NCI-H446 treated with DMSO at 0.1 percent for 48 hours (cell line): ENCODE measurements at regions not wholly inside any gene's neighbourhood (a gene's known extent, or its start where the extent isn't known, plus 50 kb on each side); places are given as distances from the start of the nearest gene placed in this dataset.

Experiments
- DNase-seq: peaks from one replicate; lab custom pipeline; 2025; lab: John Stamatoyannopoulos, UW

DNA sequence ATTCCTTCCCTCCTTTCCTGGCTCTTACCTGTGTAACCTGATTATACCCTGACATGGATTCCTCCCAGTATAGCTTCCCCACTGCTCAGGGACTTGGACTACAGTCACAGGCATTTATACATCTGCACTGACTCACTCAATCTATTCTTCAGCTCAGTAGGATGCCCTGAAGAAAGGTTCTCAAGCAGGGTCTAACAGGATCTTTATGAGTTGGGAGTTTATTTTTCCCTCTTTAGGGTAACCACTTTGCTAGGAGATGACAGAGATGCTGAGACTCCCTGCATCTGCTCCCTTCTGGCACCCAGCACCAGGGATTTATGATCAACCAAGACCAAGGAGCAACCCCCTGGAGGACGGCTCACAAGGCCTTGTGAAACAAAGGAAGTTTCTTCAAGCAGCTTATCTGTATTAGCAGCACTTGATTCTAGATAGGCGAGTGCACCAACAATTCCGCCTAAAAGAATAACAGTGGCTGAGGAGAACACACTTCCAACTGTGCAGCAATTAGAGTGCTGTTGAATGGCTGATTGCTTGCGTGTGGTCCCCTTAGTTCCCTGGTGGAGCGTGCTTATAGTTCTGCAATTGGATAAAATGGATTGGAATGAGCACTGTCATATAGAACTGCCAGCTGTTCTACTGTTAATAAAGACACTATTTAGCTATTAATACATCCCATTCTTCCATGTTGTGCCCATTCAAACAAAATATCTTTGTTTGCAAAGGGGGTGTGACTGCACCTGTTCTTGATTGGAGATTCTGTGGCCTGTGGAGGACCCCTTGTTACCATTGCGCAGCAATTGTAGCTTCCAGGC lies 482.6 kb downstream of the ZNF608 start:
- DNase-seq, result no peak

- no peak for DNase-seq
Measured at GRCh38 chr5:124262991-124263571, 483.4 kb downstream of the ZNF608 start.

- DNase-seq, result peak; percentile 74
Measured at GRCh38 chr5:124262470-124262869, 484.0 kb downstream of the ZNF608 start.

- no peak for DNase-seq
Measured at GRCh38 chr5:124261848-124262247, 484.6 kb downstream of the ZNF608 start.

- peak; percentile 20 for DNase-seq
Measured at GRCh38 chr5:124260921-124261515, 485.4 kb downstream of the ZNF608 start.

DNA sequence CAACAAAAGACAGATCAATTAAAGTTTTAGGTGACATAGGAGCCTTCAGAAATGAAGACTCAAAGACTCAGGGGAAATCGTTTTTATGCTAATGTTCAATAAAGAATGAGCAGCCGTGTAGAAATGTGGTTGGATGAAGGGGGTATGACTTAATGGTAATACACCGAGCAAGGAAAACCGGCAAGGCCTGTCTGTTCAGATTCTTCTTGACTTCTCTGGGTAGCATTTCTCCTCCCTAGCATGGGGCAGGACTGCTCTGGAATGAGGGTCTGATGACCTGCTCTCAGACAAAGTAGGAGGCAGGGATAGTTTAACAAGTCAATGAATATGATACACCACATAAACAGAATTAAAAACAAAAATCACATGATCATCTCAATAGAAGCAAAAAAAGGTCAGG lies 487.4 kb downstream of the ZNF608 start:
- no peak for DNase-seq

DNA sequence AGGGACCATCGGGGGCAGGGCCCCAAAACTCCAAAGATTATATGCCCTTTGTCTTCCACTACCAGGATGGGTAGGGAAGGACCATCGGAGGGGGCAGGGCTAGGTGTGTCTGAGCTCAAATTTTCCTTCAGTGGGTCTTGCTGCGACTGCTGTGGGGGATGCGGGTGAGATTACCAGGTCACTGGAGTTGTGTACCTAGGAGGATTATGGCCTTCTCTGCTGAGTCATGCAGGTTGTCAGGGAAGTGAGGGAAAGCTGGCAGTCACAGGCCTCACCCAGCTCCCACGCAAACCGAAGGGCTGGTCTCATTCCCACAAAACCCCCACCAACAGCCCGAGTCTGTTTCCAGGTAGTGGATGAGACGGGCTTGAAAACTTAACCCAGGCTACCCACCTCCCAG lies 489.4 kb downstream of the ZNF608 start:
- no peak for DNase-seq

GRCh38 chr5:124253203-124253810 lies 493.1 kb downstream of the ZNF608 start:
- DNase-seq, result peak; percentile 80

DNA sequence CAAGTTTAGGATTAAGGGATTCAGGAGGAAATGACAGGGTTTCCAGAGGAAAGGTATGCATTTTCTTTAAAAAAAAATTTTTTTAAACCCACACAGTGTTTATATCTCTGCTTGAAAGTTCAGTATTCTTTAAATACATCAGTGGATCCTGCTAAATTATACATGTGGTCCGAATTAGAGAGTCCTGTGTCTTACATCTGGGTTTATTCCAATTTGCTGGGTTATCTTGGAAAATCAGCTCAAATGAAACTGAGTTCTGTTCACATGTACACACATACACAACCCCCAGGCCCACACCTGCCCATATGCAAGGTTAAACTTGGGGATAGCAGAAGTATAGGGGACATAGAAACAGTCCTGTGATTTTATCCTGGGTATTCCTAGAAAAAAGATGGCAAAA lies 493.7 kb downstream of the ZNF608 start:
- DNase-seq, result no peak

DNA sequence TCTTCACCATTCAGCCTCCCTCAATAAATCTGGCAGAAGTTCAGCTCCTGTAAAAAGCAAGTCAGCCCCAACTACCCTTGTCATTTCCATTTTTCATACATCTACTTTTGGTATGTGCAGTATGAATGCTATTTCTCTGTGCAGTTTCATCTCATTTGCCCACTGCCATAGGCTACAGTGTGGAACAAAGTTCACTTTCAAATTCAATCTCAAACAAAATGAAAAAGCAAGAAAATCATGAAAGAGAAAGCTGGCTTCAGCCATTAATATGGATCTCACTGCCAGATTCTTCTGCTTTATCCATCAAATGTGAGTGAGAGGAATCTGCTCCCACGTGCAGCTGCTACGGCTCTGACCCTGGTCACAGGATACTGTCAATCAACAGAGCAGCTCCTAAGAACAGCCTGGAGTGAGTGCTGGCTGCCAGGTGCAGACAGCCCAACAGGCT lies 494.2 kb downstream of the ZNF608 start:
- no peak for DNase-seq

GRCh38 chr5:124245276-124245675 lies 501.2 kb downstream of the ZNF608 start:
- no peak for DNase-seq

DNA sequence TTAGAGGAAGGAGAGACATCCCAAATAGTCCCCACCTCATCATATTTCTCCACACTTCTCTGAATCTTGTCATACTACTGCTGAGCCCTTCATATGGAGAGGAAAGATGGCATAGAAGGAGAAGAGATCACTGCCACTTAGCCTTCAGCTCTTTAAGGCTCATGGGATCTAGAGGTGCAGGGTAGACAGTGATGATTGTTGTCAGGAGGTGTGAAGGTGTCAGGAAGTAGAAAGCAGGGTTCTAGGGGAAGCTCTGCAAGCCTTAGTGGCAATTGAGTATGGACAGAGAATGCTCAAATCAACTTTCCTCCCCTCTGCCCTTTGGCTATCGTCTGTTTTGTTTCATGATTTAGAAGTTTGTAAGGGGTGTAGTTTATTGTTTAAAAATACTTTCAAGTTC lies 505.7 kb downstream of the ZNF608 start:
- no peak for DNase-seq

- no peak for DNase-seq
Measured at GRCh38 chr5:124239572-124239971, 506.9 kb downstream of the ZNF608 start.

DNA sequence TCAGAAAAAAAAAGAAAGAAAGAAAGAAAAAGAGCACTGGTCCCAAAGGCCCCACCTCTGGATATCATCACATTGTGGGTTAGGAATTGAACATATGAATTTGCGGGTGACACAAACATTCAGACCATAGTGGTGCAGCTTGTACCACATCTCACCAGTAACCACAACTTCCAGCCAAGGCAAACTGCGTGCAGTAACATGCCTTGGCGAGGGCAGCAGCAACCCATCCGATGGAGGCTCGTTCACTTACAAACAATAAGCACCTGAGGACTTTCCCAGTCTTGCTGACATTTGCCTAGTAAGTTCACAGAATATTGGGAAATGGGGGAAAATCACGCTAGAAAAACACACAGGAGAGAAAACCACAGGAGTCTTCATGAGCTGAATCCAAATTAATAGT lies 508.1 kb downstream of the ZNF608 start:
- no peak for DNase-seq

DNA sequence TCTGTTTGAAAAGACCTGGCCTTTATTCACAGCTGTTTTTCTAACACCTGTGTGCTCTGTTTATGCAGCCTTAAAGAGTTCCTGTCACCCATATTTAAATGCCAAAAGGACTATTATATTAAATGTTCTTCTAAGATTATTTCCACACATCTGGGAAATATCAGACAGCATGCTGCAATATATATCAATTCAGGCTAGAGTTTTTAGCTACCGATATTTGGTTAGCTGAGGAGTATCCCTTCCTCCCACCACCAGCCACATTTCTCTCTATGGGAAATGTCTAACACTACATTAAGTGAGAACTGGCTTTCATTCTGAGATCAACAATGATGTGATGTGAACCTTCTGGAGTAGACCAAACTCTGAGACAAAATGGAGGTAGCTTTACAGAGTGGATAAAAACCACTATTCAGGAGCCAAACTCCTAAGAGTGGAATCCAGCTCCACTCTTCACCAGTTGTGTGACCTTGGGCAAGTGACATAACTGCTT lies 509.2 kb downstream of the ZNF608 start:
- DNase-seq, result no peak

DNA sequence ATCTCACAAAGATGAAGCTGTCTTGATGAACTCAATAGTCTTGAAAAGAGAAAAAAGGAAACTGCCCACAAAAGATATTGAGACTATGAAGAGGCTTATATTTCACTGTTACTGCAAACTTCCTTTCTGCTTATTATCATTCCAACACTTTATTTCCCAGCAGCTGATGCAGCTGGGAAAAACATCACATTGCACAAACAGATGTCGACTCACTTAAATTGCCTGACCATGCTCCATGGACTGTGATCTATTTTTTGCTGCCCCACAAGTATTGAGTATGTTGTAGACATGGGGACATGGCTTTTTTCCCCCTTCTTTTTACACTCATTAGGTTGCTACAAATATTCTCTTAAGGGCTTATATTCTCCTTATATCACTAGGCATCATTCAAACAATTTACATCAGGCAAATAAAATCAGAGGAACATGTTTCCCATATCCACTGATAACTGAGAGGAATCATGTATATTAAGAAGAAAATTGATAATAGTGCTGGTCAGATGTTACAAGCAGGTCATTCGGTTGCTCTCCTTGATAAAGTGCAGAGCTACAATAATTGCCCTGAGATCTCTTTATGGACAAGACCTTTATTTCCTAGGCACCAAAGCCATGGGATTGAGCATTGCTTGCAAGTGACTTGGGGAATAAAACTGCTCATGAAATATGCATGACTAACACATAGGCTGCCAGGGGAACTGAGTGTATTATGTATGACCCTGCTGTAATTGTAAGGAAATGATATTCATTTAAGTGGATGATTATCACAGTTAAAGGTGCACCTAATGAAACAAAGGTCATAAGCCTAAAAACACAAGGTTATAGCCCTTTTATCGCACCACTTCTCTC lies 509.9 kb downstream of the ZNF608 start:
- DNase-seq, result no peak

- DNase-seq, result no peak
Measured at GRCh38 chr5:124235576-124235975, 510.9 kb downstream of the ZNF608 start.

GRCh38 chr5:124234770-124235562 lies 511.5 kb downstream of the ZNF608 start:
- DNase-seq, result no peak

GRCh38 chr5:124234022-124234769 lies 512.2 kb downstream of the ZNF608 start:
- DNase-seq, result no peak

DNA sequence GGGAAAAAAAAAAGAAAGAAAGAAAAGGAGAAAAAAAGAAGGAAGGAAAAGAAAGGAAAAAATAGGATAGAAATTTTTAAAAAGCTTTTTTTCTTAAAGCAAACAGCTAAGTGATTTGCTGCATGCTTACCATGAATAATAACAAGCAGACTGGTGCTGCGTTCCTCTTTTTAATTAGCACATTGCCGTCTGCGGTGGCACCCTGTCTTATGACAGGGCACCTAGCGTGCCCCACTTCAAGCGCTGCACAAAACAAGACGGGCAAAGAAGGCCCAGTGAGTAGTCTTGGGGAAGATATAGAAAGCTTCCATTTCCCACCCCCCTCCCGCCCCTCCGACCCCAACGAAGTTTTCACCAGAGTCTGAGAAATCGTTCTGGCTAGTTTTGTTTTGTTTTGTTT lies 513.9 kb downstream of the ZNF608 start:
- DNase-seq, result no peak
